Ishikawa (cell line): ENCODE measurements at regions not wholly inside any gene's neighbourhood (a gene's known extent, or its start where the extent isn't known, plus 50 kb on each side); places are given as distances from the start of the nearest gene placed in this dataset.

Source experiments
- CEBPB ChIP-seq: IDR thresholded peaks from 2 replicates; pipeline ENCODE4 v1.6.1; 2012
- CREB1 ChIP-seq: IDR thresholded peaks from 2 replicates; pipeline ENCODE4 v1.6.1; 2012; ENCODE audit warnings: low read depth
- EGR1 ChIP-seq: IDR thresholded peaks from 2 replicates; pipeline ENCODE4 v1.6.1; 2012
- FOXM1 ChIP-seq: IDR thresholded peaks from 2 replicates; pipeline ENCODE4 v1.6.1; 2012; ENCODE audit warnings: low read depth, borderline replicate concordance
- MAX ChIP-seq: IDR thresholded peaks from 2 replicates; pipeline ENCODE4 v1.6.1; 2012
- YY1 ChIP-seq: IDR thresholded peaks from 2 replicates; pipeline ENCODE4 v1.6.1; 2012; ENCODE audit warnings: low read depth
- TF ChIP-seq, protein P1 (sequence below): IDR thresholded peaks from 2 replicates; pipeline ENCODE4 v1.6.1; 2012
- TF ChIP-seq, protein P2 (sequence below): IDR thresholded peaks from 2 replicates; pipeline ENCODE4 v1.6.1; 2012; ENCODE audit warnings: low read depth, mild to moderate bottlenecking

GRCh38 chr3:5677555-5677954 lies 490.0 kb downstream of the EDEM1 start:
- TF ChIP-seq, protein P1, sequence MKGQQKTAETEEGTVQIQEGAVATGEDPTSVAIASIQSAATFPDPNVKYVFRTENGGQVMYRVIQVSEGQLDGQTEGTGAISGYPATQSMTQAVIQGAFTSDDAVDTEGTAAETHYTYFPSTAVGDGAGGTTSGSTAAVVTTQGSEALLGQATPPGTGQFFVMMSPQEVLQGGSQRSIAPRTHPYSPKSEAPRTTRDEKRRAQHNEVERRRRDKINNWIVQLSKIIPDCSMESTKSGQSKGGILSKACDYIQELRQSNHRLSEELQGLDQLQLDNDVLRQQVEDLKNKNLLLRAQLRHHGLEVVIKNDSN = no peak
- TF ChIP-seq CREB1 = no peak
- no peak for TF ChIP-seq EGR1
- no peak for TF ChIP-seq YY1
- TF ChIP-seq, protein P2, sequence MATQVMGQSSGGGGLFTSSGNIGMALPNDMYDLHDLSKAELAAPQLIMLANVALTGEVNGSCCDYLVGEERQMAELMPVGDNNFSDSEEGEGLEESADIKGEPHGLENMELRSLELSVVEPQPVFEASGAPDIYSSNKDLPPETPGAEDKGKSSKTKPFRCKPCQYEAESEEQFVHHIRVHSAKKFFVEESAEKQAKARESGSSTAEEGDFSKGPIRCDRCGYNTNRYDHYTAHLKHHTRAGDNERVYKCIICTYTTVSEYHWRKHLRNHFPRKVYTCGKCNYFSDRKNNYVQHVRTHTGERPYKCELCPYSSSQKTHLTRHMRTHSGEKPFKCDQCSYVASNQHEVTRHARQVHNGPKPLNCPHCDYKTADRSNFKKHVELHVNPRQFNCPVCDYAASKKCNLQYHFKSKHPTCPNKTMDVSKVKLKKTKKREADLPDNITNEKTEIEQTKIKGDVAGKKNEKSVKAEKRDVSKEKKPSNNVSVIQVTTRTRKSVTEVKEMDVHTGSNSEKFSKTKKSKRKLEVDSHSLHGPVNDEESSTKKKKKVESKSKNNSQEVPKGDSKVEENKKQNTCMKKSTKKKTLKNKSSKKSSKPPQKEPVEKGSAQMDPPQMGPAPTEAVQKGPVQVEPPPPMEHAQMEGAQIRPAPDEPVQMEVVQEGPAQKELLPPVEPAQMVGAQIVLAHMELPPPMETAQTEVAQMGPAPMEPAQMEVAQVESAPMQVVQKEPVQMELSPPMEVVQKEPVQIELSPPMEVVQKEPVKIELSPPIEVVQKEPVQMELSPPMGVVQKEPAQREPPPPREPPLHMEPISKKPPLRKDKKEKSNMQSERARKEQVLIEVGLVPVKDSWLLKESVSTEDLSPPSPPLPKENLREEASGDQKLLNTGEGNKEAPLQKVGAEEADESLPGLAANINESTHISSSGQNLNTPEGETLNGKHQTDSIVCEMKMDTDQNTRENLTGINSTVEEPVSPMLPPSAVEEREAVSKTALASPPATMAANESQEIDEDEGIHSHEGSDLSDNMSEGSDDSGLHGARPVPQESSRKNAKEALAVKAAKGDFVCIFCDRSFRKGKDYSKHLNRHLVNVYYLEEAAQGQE = no peak
- no peak for TF ChIP-seq FOXM1
- TF ChIP-seq CEBPB = no peak
- TF ChIP-seq MAX = no peak
